CD8-positive, alpha-beta memory T cell (primary cell): ENCODE measurements at regions not wholly inside any gene's neighbourhood (a gene's known extent, or its start where the extent isn't known, plus 50 kb on each side); places are given as distances from the start of the nearest gene placed in this dataset.
"Not testable (repeated sequence)": the region's sequence is repeated elsewhere in the genome, so short reads cannot be mapped to it uniquely, and the experiment has no call there.

ENCODE experiments used
- CTCF ChIA-PET: fragments of 350-600 bp; sonication (Branson Sonifier 250); formaldehyde crosslinking; loops from one replicate; lab custom pipeline; 2021; ENCODE audit warnings: antibody characterized with exemption; lab: Charles Lee
- POLR2A ChIA-PET: fragments of 350-600 bp; sonication (Branson Sonifier 250); formaldehyde crosslinking; loops from one replicate; lab custom pipeline; 2021; ENCODE audit warnings: antibody characterized with exemption; lab: Charles Lee
- DNase-seq, 5 donors: peaks; one replicate each; pipeline versions ENCODE4 v3.0.0 to v3.0.0-alpha.2; 2020 to 2022; ENCODE audit warnings: mixed read lengths in 1 of 5
- H3K27ac ChIP-seq: one replicate; pipeline ENCODE4 v1.7.0; 2013; ENCODE audit warnings: low read depth, mild to moderate bottlenecking, low read length, moderate library complexity
- H3K27me3 ChIP-seq: 2 replicates; pipeline ENCODE4 v1.7.0; 2013; ENCODE audit warnings: low read length, mild to moderate bottlenecking; ENCODE audit not compliant: insufficient read depth, poor library complexity, severe bottlenecking
- H3K36me3 ChIP-seq: 2 replicates; pipeline ENCODE4 v1.7.0; 2013; ENCODE audit warnings: mild to moderate bottlenecking, low read length, moderate library complexity; ENCODE audit not compliant: insufficient read depth
- H3K4me1 ChIP-seq: 2 replicates; pipeline ENCODE4 v1.7.0; 2013; ENCODE audit warnings: mild to moderate bottlenecking, low read length, moderate library complexity; ENCODE audit not compliant: insufficient read depth
- H3K4me3 ChIP-seq: 2 replicates; pipeline ENCODE4 v1.7.0; 2013; ENCODE audit warnings: mild to moderate bottlenecking, low read length
- H3K9me3 ChIP-seq: 2 replicates; pipeline ENCODE4 v1.7.0; 2013; ENCODE audit warnings: mild to moderate bottlenecking, low read length
- H3K27ac Mint-ChIP-seq, 8 donors: one replicate each; pipeline ENCODE4 v1.8.0; 2020 to 2021; ENCODE audit warnings: mixed read lengths in 8 of 8, mild to moderate bottlenecking in 6 of 8, inconsistent platforms in 3 of 8, moderate library complexity in 3 of 8
- H3K27me3 Mint-ChIP-seq, 2 donors: one replicate each; pipeline ENCODE4 v1.8.0; 2020 to 2021; ENCODE audit warnings: mixed read lengths in 2 of 2, mild to moderate bottlenecking in 1 of 2, moderate library complexity in 1 of 2
- H3K36me3 Mint-ChIP-seq, 3 donors: one replicate each; pipeline ENCODE4 v1.8.0; 2020 to 2021; ENCODE audit warnings: mixed read lengths in 3 of 3, inconsistent platforms in 1 of 3, mild to moderate bottlenecking in 1 of 3
- H3K4me1 Mint-ChIP-seq, 3 donors: one replicate each; pipeline ENCODE4 v1.8.0; 2020 to 2021; ENCODE audit warnings: mixed read lengths in 3 of 3, inconsistent platforms in 1 of 3, mild to moderate bottlenecking in 1 of 3
- H3K4me3 Mint-ChIP-seq, 7 donors: one replicate each; pipeline ENCODE4 v1.8.0; 2020 to 2021; ENCODE audit warnings: mixed read lengths in 7 of 7, mild to moderate bottlenecking in 6 of 7, moderate library complexity in 4 of 7, inconsistent platforms in 2 of 7
- H3K9me3 Mint-ChIP-seq, 5 donors: one replicate each; pipeline ENCODE4 v1.8.0; 2020 to 2022; ENCODE audit warnings: mixed read lengths in 5 of 5, mild to moderate bottlenecking in 3 of 5, moderate library complexity in 2 of 5, inconsistent platforms in 1 of 5

DNA sequence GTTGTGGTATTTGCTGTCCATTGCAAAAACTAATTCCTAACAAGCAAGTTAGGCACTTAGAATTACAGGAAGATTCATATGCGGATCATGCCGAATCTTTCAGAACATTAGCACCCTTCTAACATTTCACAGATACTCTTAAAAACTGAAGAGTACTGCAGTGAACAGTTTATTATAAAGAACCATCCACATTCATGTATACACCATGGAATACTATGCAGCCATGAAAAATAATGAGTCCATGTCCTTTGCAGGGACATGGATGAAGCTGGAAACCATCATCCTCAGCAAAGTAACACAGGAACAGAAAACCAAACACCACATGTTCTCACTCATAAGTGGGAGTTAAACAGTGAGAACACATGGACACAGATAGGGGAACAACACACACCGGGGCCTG is 319.9 kb downstream of the FGFR2 start:
- CTCF ChIA-PET, H3K27ac ChIP-seq, DNase-seq, H3K27ac Mint-ChIP-seq, H3K4me1 ChIP-seq, POLR2A ChIA-PET, H3K4me3 ChIP-seq, H3K36me3 Mint-ChIP-seq, H3K4me3 Mint-ChIP-seq, H3K27me3 ChIP-seq, H3K27me3 Mint-ChIP-seq, H3K9me3 ChIP-seq, H3K4me1 Mint-ChIP-seq, H3K36me3 ChIP-seq: not testable (repeated sequence)
- peaks cover 0 to 11% (median 5%) of the 10 kb centered on the region in 5 donors for H3K9me3 Mint-ChIP-seq

DNA sequence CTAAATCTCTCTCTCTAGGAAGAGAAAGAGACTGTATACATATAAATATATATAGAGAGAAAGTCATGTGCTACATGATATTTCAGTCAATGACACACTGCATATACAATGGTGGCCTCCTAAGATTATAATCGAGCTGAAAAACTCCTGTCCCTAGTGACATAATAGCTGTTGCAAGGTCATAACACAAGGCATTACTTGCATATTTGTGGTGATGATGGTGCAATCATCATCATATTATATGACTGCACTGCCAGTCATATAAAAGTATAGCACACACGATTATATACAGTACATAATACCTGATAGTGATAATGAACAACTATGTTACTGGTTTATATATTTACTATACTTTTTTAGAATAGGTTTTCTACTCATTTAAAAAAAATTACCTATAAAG is 316.7 kb downstream of the FGFR2 start:
- POLR2A ChIA-PET, result no interaction called here
- no peak overlapping the region for H3K4me3 Mint-ChIP-seq
- H3K4me1 Mint-ChIP-seq, result no peaks in the 10 kb centered on the region
- peaks cover 0 to 11% (median 5%) of the 10 kb centered on the region in 5 donors for H3K9me3 Mint-ChIP-seq
- no peaks in the 10 kb centered on the region for H3K36me3 ChIP-seq
- H3K9me3 ChIP-seq, result no peaks in the 10 kb centered on the region
- H3K4me1 ChIP-seq, result no peaks in the 10 kb centered on the region
- DNase-seq, result no peak
- H3K4me3 ChIP-seq, result no peak overlapping the region
- no peak overlapping the region for H3K27ac Mint-ChIP-seq
- H3K27me3 ChIP-seq, result no peaks in the 10 kb centered on the region
- H3K36me3 Mint-ChIP-seq, result no peaks in the 10 kb centered on the region
- H3K27ac ChIP-seq, result no peak overlapping the region
- CTCF ChIA-PET, result no interaction called here
- H3K27me3 Mint-ChIP-seq, result peaks cover 0 to 2% of the 10 kb centered on the region in 2 donors

DNA sequence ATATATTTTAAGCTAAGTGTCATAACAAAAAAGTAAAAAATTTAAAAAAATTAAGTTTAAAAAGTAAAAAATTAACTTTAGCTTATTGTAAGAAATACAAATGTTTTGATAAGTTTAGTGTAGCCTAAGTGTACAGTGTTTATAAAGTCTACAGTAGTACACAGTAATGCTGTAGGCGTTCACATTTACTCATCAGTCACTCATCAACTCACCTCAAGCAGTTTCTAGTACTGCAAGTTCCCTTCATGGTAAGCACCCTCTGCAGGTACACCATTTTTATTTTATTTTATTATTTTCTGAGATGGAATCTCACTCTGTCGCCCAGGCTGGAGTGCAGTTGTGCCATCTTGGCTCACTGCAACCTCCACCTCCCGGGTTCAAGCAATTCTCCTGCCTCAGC is 316.0 kb downstream of the FGFR2 start:
- Histone ChIP-seq H3K27ac (no peak overlapping the region), H3K4me3 (no peak overlapping the region), H3K4me1 (no peaks in the 10 kb centered on the region), H3K27me3 (no peaks in the 10 kb centered on the region), H3K36me3 (no peaks in the 10 kb centered on the region), H3K9me3 (no peaks in the 10 kb centered on the region)
- CTCF ChIA-PET, result no interaction called here
- Mint-ChIP-seq H3K27ac (no peak overlapping the region), H3K27me3 (peaks cover 0 to 2% of the 10 kb centered on the region in 2 donors), H3K4me3 (no peak overlapping the region), H3K36me3 (no peaks in the 10 kb centered on the region), H3K9me3 (peaks cover 0 to 11% (median 5%) of the 10 kb centered on the region in 5 donors), H3K4me1 (no peaks in the 10 kb centered on the region)
- no peak for DNase-seq
- POLR2A ChIA-PET, result no interaction called here

DNA sequence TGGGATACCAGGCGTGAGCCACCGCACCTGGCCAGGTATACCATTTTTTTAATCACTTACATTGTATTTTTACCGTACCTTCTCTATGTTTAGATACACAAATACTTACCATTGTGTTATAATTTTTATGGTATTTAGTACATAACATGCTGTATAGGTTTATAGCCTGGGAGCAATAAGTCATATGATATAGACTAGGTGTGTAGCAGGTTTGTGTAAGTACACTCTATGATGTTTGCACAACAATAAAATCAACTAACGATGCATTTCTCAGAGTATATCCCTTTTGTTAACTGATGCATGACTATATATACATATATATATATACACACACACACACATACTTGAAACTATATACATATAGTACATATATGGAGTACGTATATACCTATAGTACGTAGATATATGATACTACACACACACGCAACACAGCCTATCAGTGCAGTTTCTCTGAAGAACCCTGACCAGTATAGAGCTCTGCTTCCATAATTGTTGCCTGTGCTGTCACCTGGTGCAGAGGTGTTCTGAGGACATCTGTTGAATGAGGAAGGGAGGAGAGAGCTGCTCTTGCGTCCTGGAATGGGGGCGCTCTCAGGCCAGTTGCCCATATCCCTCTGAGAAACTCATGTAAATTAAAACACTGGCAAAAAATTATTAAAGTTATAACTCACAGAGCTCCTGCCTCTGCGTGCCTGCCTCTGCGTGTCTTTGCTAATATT is 315.3 kb downstream of the FGFR2 start:
- Histone ChIP-seq H3K27me3 (no peaks in the 10 kb centered on the region), H3K27ac (no peak overlapping the region), H3K9me3 (no peaks in the 10 kb centered on the region), H3K4me3 (no peak overlapping the region), H3K4me1 (no peaks in the 10 kb centered on the region), H3K36me3 (no peaks in the 10 kb centered on the region)
- H3K9me3 Mint-ChIP-seq, result peaks cover 0 to 7% (median 2%) of the 10 kb centered on the region in 5 donors
- no peak for DNase-seq
- POLR2A ChIA-PET, result no interaction called here
- no peak overlapping the region for H3K4me3 Mint-ChIP-seq
- no peak overlapping the region for H3K27ac Mint-ChIP-seq
- CTCF ChIA-PET, result no interaction called here
- no peaks in the 10 kb centered on the region for H3K36me3 Mint-ChIP-seq
- H3K4me1 Mint-ChIP-seq, result no peaks in the 10 kb centered on the region
- peaks cover 0 to 1% of the 10 kb centered on the region in 2 donors for H3K27me3 Mint-ChIP-seq

DNA sequence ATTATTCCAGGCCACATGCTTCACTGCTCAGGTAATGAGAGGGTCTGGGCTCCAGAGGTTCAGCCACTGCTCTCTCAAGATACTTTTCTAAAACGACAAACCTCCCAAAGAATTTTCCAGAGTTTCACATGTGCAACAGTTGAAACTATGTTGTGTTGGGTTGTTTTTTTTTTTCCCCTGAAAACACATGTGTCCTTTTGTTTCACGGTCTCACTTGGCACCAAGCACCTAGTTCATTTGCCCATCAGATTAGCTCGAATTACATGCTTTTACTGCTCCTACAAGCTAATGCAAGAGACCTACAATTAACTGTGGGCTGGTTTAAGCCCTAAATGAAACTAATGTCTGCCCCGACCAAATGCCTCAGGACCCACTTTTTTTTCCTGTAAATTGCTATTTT is 313.3 kb downstream of the FGFR2 start:
- no peaks in the 10 kb centered on the region for H3K4me1 ChIP-seq
- H3K9me3 Mint-ChIP-seq, result no peaks in the 10 kb centered on the region
- no peaks in the 10 kb centered on the region for H3K36me3 Mint-ChIP-seq
- no peaks in the 10 kb centered on the region for H3K27me3 ChIP-seq
- peaks cover 0 to 2% of the 10 kb centered on the region in 2 donors for H3K27me3 Mint-ChIP-seq
- H3K9me3 ChIP-seq, result no peaks in the 10 kb centered on the region
- H3K27ac ChIP-seq, result no peak overlapping the region
- DNase-seq, result no peak
- H3K4me3 ChIP-seq, result no peak overlapping the region
- H3K36me3 ChIP-seq, result no peaks in the 10 kb centered on the region
- POLR2A ChIA-PET, result no interaction called here
- H3K27ac Mint-ChIP-seq, result no peak overlapping the region
- CTCF ChIA-PET, result no interaction called here
- H3K4me3 Mint-ChIP-seq, result no peak overlapping the region
- no peaks in the 10 kb centered on the region for H3K4me1 Mint-ChIP-seq

DNA sequence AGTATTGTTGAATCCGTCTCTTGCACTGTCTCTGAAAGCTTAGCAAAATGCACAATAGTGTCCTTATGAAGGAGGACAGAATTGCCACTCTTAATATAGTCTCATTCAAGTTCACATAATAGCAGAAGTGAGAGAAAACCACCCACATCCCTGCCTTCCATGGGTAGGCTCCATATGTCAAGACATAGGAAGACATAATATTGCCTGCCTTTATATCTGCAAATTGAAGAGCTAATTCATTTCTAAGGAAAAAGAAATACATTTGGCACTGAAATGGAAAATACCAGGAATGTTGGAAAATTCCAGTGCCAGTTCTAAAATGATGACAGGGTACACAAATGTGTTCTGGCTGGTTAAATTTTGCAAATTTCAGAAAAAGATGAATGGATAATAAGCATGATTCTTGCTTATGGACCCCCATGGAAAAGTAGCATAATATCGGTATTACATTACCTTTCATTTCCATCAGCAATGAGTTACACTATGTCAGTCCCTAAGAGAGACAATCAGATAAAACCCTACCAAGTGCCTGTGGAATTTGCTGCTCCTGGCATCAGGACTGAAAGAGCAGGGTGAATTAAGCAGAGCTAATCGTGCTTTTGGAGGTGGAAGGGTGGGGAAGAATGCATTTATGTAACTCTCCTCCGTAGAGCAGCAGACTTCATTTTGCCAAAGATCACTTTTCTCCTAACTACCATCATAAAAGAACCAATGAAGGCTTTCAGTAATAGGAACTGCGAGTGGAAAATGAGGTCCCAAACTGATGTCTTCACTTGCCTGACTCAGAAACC is 312.6 kb downstream of the FGFR2 start:
- POLR2A ChIA-PET, result no interaction called here
- no peaks in the 10 kb centered on the region for H3K27me3 ChIP-seq
- H3K27ac Mint-ChIP-seq, result no peak overlapping the region
- no peaks in the 10 kb centered on the region for H3K9me3 Mint-ChIP-seq
- CTCF ChIA-PET, result no interaction called here
- H3K36me3 Mint-ChIP-seq, result no peaks in the 10 kb centered on the region
- DNase-seq, result no peak
- H3K9me3 ChIP-seq, result no peaks in the 10 kb centered on the region
- H3K4me3 ChIP-seq, result no peak overlapping the region
- no peaks in the 10 kb centered on the region for H3K4me1 Mint-ChIP-seq
- H3K27ac ChIP-seq, result no peak overlapping the region
- no peaks in the 10 kb centered on the region for H3K4me1 ChIP-seq
- peaks cover 0 to 2% of the 10 kb centered on the region in 2 donors for H3K27me3 Mint-ChIP-seq
- no peaks in the 10 kb centered on the region for H3K36me3 ChIP-seq
- no peak overlapping the region for H3K4me3 Mint-ChIP-seq

DNA sequence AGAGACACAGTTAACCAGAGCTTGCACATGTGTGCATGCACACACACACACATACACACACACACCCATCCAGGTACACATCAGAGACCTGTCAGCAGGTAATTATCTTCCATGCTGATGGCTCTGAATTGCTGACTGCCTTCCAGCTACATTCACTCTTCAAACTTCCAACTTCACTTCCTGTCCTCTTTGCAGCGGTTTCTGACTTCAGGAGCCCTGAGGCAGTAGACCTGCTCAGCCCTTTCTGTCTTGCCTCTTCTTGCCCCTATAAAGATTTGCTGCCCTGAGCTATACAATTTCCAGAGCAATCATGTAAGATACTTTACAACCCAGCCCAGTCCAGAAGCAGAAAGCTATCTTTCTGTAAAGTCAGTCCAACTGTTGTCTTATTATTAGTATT is 310.2 kb downstream of the FGFR2 start:
- H3K4me1 ChIP-seq, result no peaks in the 10 kb centered on the region
- Mint-ChIP-seq H3K9me3 (no peaks in the 10 kb centered on the region), H3K36me3 (no peaks in the 10 kb centered on the region), H3K4me3 (no peak overlapping the region), H3K27me3 (peaks cover 9% of the 10 kb centered on the region in 2 donors), H3K4me1 (no peaks in the 10 kb centered on the region), H3K27ac (no peak overlapping the region)
- CTCF ChIA-PET, result no interaction called here
- POLR2A ChIA-PET, result no interaction called here
- H3K27ac ChIP-seq, result no peak overlapping the region
- no peak overlapping the region for H3K4me3 ChIP-seq
- no peak for DNase-seq
- no peaks in the 10 kb centered on the region for H3K36me3 ChIP-seq
- H3K27me3 ChIP-seq, result no peaks in the 10 kb centered on the region
- H3K9me3 ChIP-seq, result no peaks in the 10 kb centered on the region

DNA sequence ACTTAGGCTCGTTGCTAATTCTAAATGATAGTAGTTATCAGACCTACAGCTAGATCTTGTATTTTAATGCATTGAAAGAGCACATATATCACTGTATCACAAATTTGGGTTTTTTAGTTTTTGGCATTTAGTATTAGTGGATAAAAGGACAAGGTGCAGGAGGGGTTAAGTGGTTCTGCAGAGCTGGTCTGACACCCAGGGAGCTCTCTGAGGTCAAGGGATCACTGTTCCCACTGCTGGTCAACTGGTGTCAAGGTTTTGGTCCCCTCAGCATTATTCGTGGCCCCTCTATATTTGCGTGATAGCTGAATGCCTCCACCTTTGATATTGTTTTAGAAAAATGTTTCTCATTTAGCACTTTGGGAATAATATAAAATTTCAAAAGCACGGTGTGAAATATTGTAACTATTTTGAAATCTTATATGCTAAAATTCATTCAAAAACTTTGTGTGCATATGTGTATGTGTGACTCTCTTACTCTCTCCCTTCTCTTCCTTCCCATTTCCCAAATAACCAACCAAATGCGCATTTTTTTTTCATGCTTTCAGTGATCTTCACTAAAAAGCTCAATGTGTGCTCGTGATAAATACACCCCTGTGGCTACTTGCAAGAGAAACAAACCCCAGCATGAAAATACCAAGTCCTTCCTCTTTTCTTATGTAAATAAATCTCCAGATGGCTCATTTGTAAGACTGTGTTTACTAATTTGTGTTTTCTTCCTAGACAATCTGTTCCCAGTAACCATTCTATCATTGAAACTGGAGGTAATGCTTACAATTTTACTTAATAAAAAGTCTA is 309.2 kb downstream of the FGFR2 start:
- Mint-ChIP-seq H3K4me3 (no peak overlapping the region), H3K9me3 (peaks cover 0 to 4% (median 0%) of the 10 kb centered on the region in 5 donors), H3K36me3 (no peaks in the 10 kb centered on the region), H3K27ac (no peak overlapping the region), H3K4me1 (no peaks in the 10 kb centered on the region), H3K27me3 (peaks cover 9% of the 10 kb centered on the region in 2 donors)
- Histone ChIP-seq H3K27me3 (no peaks in the 10 kb centered on the region), H3K4me3 (no peak overlapping the region), H3K36me3 (no peaks in the 10 kb centered on the region), H3K27ac (no peak overlapping the region), H3K4me1 (no peaks in the 10 kb centered on the region), H3K9me3 (no peaks in the 10 kb centered on the region)
- DNase-seq, result no peak
- CTCF ChIA-PET, result no interaction called here
- POLR2A ChIA-PET, result no interaction called here
